Motor neuron (in vitro differentiated cells): ENCODE measurements at regions not wholly inside any gene's neighbourhood (a gene's known extent, or its start where the extent isn't known, plus 50 kb on each side); places are given as distances from the start of the nearest gene placed in this dataset.

ENCODE experiments used
- ATAC-seq, 8 experiments: fragments of 200-7000 bp; cut with Tn5 transposase; replicated peaks in 6 of 8; 2 replicates each; pipeline ENCODE4 v1.8.0; 2021; ENCODE audit warnings: mild to moderate bottlenecking in 8 of 8, moderate library complexity in 8 of 8
- H3K27ac ChIP-seq, 2 donors: fragments of 250-450 bp; sonication (Bioruptor Pico); 2 replicates each; pipeline ENCODE4 v1.9.0; 2021; ENCODE audit warnings: antibody characterized with exemption in 2 of 2, mild to moderate bottlenecking in 2 of 2, moderate library complexity in 1 of 2
- H3K4me1 ChIP-seq, 2 donors: fragments of 250-450 bp; sonication (Bioruptor Pico); replicated peaks in 1 of 2; 2 replicates each; pipeline ENCODE4 v1.6.1; 2021; ENCODE audit warnings: antibody characterized with exemption in 2 of 2, mild to moderate bottlenecking in 2 of 2, moderate library complexity in 1 of 2
- H3K4me3 ChIP-seq, 5 donors: fragments of 250-450 bp; sonication (Bioruptor Pico); 2 replicates each; pipeline ENCODE4 v1.9.0; 2021; ENCODE audit warnings: antibody characterized with exemption in 5 of 5, mild to moderate bottlenecking in 5 of 5, moderate library complexity in 4 of 5
- WGBS, 10 experiments: fragments of 450-650 bp; shearing (Covaris generic); methylation state at CpG; one replicate each; pipeline ENCODE4 v1.0.0; 2022; 5-methylcytosine and 5-hydroxymethylcytosine counted together
- in situ Hi-C, 9 experiments: fragments of 400-800 bp; cut with MboI; loops; one replicate each; pipeline ENCODE4 v1.15.0; 2021; ENCODE audit warnings: low sequenced_read_pairs in 9 of 9, low pct_unique_long_range_greater_than_20kb in 2 of 9; ENCODE audit not compliant: unreplicated experiment in 9 of 9

DNA sequence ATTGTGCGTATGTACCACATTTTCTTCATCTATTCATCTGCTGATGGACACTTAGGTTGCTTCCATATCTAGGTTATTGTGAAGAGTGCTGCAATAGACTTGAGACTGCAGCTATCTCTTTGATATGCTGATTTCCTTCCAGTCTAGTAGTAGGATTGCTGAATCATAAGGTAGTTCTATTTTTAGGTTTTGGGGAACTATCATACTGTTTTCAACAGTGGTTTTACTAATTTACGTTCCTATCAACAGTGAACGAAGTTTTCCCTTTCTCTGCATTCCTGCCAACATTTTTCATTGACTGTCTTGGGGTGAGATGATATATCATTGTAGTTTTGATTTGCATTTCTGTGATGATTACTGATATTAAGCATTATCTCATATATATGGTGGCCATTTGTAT, 482.2 kb downstream of the SLC16A7 start:
- WGBS, 10 experiments = 75 to 100% (median 86%) methylated on average over 1 to 3 of the region's 3 CpGs
- ATAC-seq = peak in 1 of 8 experiments; percentile 17
- Histone ChIP-seq H3K27ac (no peak overlapping the region), H3K4me3 (no peak overlapping the region), H3K4me1 (no peaks in the 10 kb centered on the region)
- in situ Hi-C loops = no loop called here

DNA sequence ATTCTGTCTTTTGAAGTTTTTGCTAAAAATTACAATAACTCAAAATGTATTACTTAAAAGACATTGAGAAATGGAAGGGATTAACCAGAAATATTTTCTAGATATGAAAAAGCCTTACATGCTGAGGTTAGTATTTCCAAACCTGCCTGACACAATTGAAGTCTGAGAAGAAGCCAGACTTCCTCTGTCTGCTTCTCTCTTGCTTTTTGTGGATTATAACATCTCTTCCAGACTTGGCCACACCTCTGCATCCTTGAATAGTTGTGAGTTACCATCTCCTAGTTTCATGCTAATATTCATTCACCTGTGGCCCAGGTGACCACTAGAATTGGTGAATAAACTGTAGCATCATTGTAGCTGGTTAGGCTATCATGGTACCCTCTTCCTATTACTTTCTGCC, 497.6 kb downstream of the SLC16A7 start:
- H3K27ac ChIP-seq = no peak overlapping the region
- ATAC-seq = no peak
- no peaks in the 10 kb centered on the region for H3K4me1 ChIP-seq
- in situ Hi-C loops = no loop called here
- no peak overlapping the region for H3K4me3 ChIP-seq

DNA sequence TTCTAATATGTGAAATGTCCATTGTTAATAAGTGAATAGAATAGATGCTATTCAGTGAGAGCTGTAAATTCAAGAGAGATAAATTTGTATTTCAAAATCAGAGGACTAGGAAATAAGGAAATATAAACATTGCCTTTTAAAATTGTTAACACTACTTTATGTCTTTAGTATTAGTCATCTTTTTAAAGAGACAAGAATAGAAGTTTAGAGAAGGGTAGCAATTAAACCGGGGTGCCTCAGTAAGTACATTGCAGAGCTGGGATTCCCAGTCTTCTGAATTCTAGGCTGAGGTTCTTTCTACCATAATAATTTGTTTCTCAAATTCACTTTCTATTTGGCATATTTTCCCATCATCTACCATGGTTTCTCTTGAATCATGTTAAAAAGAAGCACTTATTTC, 498.6 kb downstream of the SLC16A7 start:
- WGBS, 10 experiments = 0 to 100% (median 72%) methylated on average over 1 of the region's 1 CpG
- no peak for ATAC-seq
- no peak overlapping the region for H3K4me3 ChIP-seq
- in situ Hi-C loops = no loop called here
- H3K27ac ChIP-seq = no peak overlapping the region
- H3K4me1 ChIP-seq = no peaks in the 10 kb centered on the region

DNA sequence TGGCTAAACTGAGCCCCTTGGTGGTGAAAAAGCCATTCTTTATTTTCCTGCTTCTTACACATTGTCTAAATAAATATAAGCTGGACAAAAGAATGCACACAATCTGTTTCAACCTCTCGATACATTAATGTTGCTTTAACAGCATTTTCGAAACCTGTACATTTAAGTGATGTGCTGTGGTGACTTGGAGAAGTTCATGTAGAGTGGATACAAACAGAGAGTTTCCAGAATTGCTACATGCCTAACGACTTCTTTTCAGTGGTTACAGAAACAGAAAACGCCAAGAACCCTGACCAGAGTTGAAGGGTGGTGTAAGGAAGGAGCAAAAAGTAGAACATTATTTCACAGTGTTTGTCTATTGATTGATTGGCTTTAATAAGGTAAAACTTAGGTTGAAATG, 500.9 kb downstream of the SLC16A7 start:
- no peak for ATAC-seq
- Histone ChIP-seq H3K4me1 (no peaks in the 10 kb centered on the region), H3K27ac (no peak overlapping the region), H3K4me3 (no peak overlapping the region)
- in situ Hi-C loops = no loop called here
- WGBS, 10 experiments = 50 to 93% (median 80%) methylated on average over 2 to 4 of the region's 4 CpGs; no CpG with 5 or more reads in 2 of the 10 experiments

DNA sequence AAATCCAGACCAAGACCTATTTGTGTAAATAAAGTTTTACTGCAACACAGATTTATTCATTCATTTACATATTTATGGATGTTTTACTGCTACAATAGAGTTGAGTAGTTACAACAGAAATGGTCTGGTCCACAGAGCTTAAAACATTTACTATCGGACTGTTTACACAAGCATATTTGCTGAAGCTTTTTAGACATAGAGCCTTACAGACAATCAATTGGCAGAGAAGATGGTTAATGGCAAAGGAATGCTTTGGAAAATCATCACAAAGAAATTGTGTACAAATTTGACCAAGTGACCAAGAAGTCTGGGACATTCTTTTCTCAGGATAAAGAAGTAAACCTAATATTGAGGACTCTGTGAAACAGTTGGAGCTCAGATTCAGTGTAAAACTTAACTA, 504.3 kb downstream of the SLC16A7 start:
- ATAC-seq = no peak
- Histone ChIP-seq H3K27ac (no peak overlapping the region), H3K4me3 (no peak overlapping the region), H3K4me1 (no peaks in the 10 kb centered on the region)
- 83 to 100% (median 100%) methylated on average over 1 of the region's 1 CpG; no CpG with 5 or more reads in 2 of the 10 experiments for WGBS, 10 experiments
- in situ Hi-C loops = loop anchor here in 1 of 9 experiments (25.0 kb wide), 1 partner anchor 387 kb away; no protein-coding TSS in a partner anchor

DNA sequence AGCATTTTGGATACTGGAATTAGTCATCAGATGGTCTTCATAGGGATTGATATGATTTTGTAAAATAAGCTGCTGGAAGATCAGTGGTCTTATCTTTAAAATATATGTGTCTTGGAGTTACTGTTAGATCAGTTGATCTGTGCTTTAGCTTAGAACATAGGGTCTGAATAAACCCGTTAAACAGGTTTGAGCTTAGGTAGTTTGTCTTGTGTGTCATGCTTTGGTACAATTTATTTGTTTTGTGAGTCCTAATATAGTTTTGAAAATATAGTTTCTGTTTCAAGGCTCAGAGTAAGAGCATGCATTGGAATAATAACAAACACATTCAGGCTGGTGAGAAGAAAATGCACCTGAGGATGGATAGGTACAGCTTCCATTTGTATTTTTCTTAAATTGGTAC, 505.0 kb downstream of the SLC16A7 start:
- Histone ChIP-seq H3K27ac (no peak overlapping the region), H3K4me3 (no peak overlapping the region), H3K4me1 (no peaks in the 10 kb centered on the region)
- no peak for ATAC-seq
- 57 to 100% (median 76%) methylated on average over 1 of the region's 1 CpG; no CpG with 5 or more reads in 2 of the 10 experiments for WGBS, 10 experiments
- in situ Hi-C loops = loop anchor here in 1 of 9 experiments (25.0 kb wide), 1 partner anchor 386 kb away; no protein-coding TSS in a partner anchor

DNA sequence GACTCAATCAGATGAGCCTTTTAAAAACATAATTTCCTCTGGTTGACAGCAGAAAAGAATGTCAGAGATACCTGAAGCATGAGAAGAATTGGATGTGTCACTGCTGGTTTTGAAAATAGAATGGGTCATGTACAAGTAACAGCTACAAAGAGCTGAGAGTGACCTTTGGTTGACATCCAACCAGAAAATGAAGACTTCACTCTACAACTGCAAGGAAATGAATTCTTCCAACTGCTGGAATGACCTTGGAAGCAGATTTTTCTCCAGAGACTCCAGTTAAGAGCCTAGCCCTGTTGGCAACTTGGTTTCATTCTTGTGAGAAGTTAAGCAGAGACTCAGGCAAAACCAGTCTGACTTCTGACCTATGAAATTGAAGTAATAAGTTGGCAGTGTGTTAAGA, 505.9 kb downstream of the SLC16A7 start:
- in situ Hi-C loops = loop anchor here in 1 of 9 experiments (25.0 kb wide), 1 partner anchor 386 kb away; no protein-coding TSS in a partner anchor
- ATAC-seq = no peak
- no peak overlapping the region for H3K27ac ChIP-seq
- H3K4me3 ChIP-seq = no peak overlapping the region
- no peaks in the 10 kb centered on the region for H3K4me1 ChIP-seq

DNA sequence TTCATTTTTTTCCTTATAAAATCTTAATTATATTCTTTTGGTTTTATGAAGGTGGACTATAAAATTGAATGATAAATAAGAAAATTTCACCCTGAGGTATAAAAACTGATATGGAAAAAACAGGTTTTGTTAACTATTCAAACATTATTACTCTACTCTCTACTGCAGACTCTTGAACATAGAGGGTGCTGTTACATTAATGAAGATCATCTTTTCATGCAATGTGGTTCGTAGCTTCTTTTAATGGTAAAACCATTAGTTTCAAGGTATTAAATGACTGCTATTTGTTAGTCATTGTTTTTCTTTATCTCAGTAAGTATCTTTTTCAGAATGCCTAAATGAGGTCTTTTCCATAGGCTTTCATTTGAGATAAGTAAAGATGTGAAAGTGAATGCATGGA, 510.4 kb downstream of the SLC16A7 start:
- Histone ChIP-seq H3K4me1 (no peaks in the 10 kb centered on the region), H3K4me3 (no peak overlapping the region), H3K27ac (no peak overlapping the region)
- in situ Hi-C loops = loop anchor here in 1 of 9 experiments (25.0 kb wide), 1 partner anchor 381 kb away; no protein-coding TSS in a partner anchor
- WGBS, 10 experiments = 0 to 88% (median 67%) methylated on average over 1 of the region's 1 CpG; no CpG with 5 or more reads in 3 of the 10 experiments
- ATAC-seq = peak in 2 of 8 experiments; percentile 18 to 30

DNA sequence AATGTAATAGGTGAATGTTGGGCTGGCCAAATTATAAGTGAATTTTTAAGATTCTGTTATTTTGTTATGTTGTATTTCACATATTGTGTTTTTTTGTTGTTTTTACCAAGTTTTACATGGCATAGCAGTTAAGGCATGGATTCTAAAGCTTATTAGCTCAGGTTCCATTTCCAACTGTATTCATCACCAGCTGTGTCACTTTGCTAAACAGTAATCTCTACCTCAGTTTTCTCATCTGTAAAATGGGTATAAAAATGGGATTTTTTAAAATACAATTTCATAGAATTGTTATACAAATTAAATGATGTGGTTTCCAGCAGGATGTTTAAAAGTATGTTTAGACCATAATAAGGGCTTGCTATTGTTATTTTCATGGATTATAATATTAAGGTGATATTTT, 512.2 kb downstream of the SLC16A7 start:
- Histone ChIP-seq H3K4me1 (no peaks in the 10 kb centered on the region), H3K27ac (no peak overlapping the region), H3K4me3 (no peak overlapping the region)
- in situ Hi-C loops = loop anchor here in 1 of 9 experiments (25.0 kb wide), 1 partner anchor 379 kb away; no protein-coding TSS in a partner anchor
- ATAC-seq = no peak

DNA sequence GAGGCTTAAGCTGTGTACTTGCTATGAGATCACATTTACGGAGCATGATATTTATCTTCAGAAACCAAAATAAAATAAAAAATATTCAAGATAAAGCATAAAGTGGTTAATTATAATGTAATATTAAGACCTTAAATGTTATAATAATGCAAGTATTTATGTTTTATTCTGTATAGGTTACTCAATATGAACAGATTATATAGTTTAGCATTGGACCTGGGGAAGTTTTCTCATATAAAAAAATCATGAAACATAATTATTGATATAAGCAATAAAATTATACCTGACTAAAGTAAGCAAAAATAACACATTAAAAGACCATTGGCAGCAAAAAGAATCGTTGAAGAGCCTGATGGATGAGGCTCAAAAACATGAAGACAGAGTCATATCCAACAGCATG, 516.2 kb downstream of the SLC16A7 start:
- no peak overlapping the region for H3K4me3 ChIP-seq
- no peaks in the 10 kb centered on the region for H3K4me1 ChIP-seq
- no peak for ATAC-seq
- WGBS, 10 experiments = 55 to 100% (median 79%) methylated on average over 1 to 2 of the region's 2 CpGs
- in situ Hi-C loops = loop anchor here in 1 of 9 experiments (25.0 kb wide), 1 partner anchor 375 kb away; no protein-coding TSS in a partner anchor
- no peak overlapping the region for H3K27ac ChIP-seq

DNA sequence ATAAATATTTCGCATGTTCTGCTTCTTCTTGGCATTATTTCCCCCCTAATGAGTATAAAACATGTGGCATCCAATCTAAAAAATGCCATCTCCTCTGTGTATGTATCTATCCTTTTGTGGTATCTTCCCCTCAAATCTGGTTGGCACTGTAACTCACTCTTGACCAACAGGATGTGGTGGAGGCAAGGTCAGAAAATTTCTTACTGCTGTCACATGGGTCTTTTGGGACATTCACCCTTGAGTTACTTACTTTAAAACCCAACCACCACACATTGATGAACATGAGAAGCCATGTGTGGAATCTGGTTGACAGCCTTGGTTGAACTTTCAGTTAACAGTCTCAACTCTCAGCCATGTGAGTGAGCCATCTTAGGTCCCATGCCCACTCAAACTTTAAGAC, 516.9 kb downstream of the SLC16A7 start:
- Histone ChIP-seq H3K4me3 (no peak overlapping the region), H3K27ac (no peak overlapping the region), H3K4me1 (no peaks in the 10 kb centered on the region)
- ATAC-seq = no peak
- 0% methylated on average over 1 of the region's 1 CpG; no CpG with 5 or more reads in 9 of the 10 experiments for WGBS, 10 experiments
- in situ Hi-C loops = loop anchor here in 1 of 9 experiments (25.0 kb wide), 1 partner anchor 375 kb away; no protein-coding TSS in a partner anchor

DNA sequence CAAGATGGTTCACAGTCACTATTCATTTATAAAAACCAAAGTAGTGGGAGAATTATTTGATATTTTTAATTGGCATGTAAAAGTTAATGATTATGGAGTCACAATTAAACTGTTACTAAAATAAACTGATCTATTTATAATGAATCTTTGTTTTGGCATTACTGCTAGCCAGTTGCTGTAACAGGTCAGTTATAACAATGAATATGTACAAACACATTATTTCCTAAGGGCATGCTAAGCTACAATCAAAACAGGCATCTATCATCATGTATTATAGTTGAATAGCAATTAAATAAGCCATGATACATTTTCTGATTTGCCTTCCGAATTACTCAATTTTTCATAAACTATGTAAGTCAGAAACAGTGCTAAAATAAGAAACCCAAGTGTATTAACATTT, 518.3 kb downstream of the SLC16A7 start:
- ATAC-seq = peak in 3 of 8 experiments; percentile 50 to 69 (median 67)
- no peak overlapping the region for H3K27ac ChIP-seq
- no peaks in the 10 kb centered on the region for H3K4me1 ChIP-seq
- in situ Hi-C loops = loop anchor here in 1 of 9 experiments (25.0 kb wide), 1 partner anchor 373 kb away; no protein-coding TSS in a partner anchor
- WGBS, 10 experiments = 0 to 100% (median 88%) methylated on average over 1 of the region's 1 CpG; no CpG with 5 or more reads in 1 of the 10 experiments
- H3K4me3 ChIP-seq = no peak overlapping the region

DNA sequence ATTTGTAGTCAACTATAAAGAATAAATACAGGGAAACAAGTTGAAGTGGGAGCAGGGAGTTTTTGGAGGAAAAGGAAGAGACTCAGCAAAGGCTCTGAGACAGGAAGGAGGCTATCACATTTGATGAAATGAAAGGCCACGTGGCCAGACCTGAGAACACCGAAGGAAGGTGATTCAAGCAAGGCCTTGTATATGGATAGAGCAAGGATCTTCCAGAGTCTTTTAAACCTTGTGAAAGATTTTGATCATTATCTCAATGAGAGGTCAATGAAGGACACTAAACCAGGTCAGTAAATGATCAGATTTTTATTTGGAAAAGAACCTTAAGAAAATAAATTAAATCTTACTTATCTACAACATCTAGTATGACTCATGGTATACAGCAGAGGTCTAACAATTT, 523.5 kb downstream of the SLC16A7 start:
- Histone ChIP-seq H3K4me3 (no peak overlapping the region), H3K27ac (no peak overlapping the region), H3K4me1 (no peaks in the 10 kb centered on the region)
- no peak for ATAC-seq
- in situ Hi-C loops = loop anchor here in 1 of 9 experiments (25.0 kb wide), 1 partner anchor 368 kb away; no protein-coding TSS in a partner anchor
- 60 to 100% (median 95%) methylated on average over 1 to 2 of the region's 2 CpGs; no CpG with 5 or more reads in 1 of the 10 experiments for WGBS, 10 experiments

DNA sequence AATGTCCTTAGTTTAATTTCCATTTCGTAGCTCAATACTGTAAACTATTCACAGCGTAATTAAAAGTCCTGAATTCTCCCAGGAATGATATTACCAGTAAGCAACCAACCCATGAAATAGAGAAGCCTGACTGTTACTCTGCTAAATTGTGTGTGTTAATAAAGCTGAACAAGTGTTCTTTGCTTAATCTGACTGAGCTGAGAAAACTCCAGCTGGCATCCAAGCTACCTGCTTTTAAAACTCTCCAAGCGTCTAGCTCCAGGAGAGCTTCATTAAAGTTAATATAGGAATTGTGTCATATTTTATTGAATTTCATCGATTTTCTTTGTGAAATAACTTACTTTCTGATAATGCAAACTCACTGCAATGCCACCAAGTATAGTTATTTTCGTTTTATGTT, 524.4 kb downstream of the SLC16A7 start:
- ATAC-seq = no peak
- 17 to 91% (median 76%) methylated on average over 1 to 5 of the region's 5 CpGs for WGBS, 10 experiments
- in situ Hi-C loops = loop anchor here in 1 of 9 experiments (25.0 kb wide), 1 partner anchor 367 kb away; no protein-coding TSS in a partner anchor
- H3K4me3 ChIP-seq = no peak overlapping the region
- no peak overlapping the region for H3K27ac ChIP-seq
- no peaks in the 10 kb centered on the region for H3K4me1 ChIP-seq
